GM18868 (cell line): ENCODE measurements at regions not wholly inside any gene's neighbourhood (a gene's known extent, or its start where the extent isn't known, plus 50 kb on each side); places are given as distances from the start of the nearest gene placed in this dataset.
"Not testable (repeated sequence)": the region's sequence is repeated elsewhere in the genome, so short reads cannot be mapped to it uniquely, and the experiment has no call there.

Source experiments
- ATAC-seq: cut with Tn5 transposase; IDR thresholded peaks from one replicate; pipeline ENCODE4 v1.9.1; 2021; ENCODE audit warnings: mild to moderate bottlenecking, moderate library complexity; ENCODE audit not compliant: unreplicated experiment

- ATAC-seq, result no peak
Measured at GRCh38 chr11:95652002-95652472, 137.5 kb downstream of the FAM76B start.

GRCh38 chr11:95650276-95650675, 139.3 kb downstream of the FAM76B start:
- no peak for ATAC-seq

GRCh38 chr11:95647871-95648270, 141.7 kb downstream of the FAM76B start:
- ATAC-seq, result no peak

GRCh38 chr11:95647355-95647754, 142.2 kb downstream of the FAM76B start:
- no peak for ATAC-seq

- ATAC-seq, result peak; percentile 100
Measured at GRCh38 chr11:95641495-95641894, 148.1 kb downstream of the FAM76B start.

GRCh38 chr11:95638501-95638900, 151.1 kb downstream of the FAM76B start:
- no peak for ATAC-seq

- ATAC-seq, result no peak
Measured at GRCh38 chr11:95625164-95625900, 164.2 kb downstream of the FAM76B start.

GRCh38 chr11:95616256-95616804, 173.3 kb downstream of the FAM76B start:
- no peak for ATAC-seq

- no peak for ATAC-seq
Measured at GRCh38 chr11:95611827-95612226, 177.8 kb downstream of the FAM76B start.

GRCh38 chr11:95610185-95610584, 179.4 kb downstream of the FAM76B start:
- ATAC-seq, result not testable (repeated sequence)

- ATAC-seq, result no peak
Measured at GRCh38 chr11:95608093-95608492, 181.5 kb downstream of the FAM76B start.

- no peak for ATAC-seq
Measured at GRCh38 chr11:95606824-95607223, 182.8 kb downstream of the FAM76B start.

- peak; percentile 73 for ATAC-seq
Measured at GRCh38 chr11:95605271-95605940, 184.2 kb downstream of the FAM76B start.

GRCh38 chr11:95599959-95600586, 189.5 kb downstream of the FAM76B start:
- ATAC-seq, result no peak

GRCh38 chr11:95595973-95596489, 193.6 kb downstream of the FAM76B start:
- ATAC-seq, result no peak

GRCh38 chr11:95595541-95595940, 194.0 kb downstream of the FAM76B start:
- no peak for ATAC-seq

- no peak for ATAC-seq
Measured at GRCh38 chr11:95593111-95593510, 196.5 kb downstream of the FAM76B start.

GRCh38 chr11:95592471-95592870, 197.1 kb downstream of the FAM76B start:
- no peak for ATAC-seq

- ATAC-seq, result no peak
Measured at GRCh38 chr11:95589893-95590612, 199.5 kb downstream of the FAM76B start.

- no peak for ATAC-seq
Measured at GRCh38 chr11:95588821-95589220, 200.8 kb downstream of the FAM76B start.

- no peak for ATAC-seq
Measured at GRCh38 chr11:95586661-95587060, 202.9 kb downstream of the FAM76B start.
